ENCODE measurements at regions not wholly inside any gene's neighbourhood (a gene's known extent, or its start where the extent isn't known, plus 50 kb on each side); places are given as distances from the start of the nearest gene placed in this dataset.

GRCh38 chr12:61095111-61095510, 1165.1 kb upstream of the USP15 start:
- TF ChIP-seq ZFX (IDR thresholded peaks at IDR 0.05) (no peak), CTCF (conservative IDR thresholded peaks at IDR 0.05) (no peak)
